SH-SY5Y (cell line): ENCODE measurements at regions not wholly inside any gene's neighbourhood (a gene's known extent, or its start where the extent isn't known, plus 50 kb on each side); places are given as distances from the start of the nearest gene placed in this dataset.

Experiments
- GATA2 ChIP-seq: IDR thresholded peaks from 2 replicates; pipeline ENCODE4 v1.6.1; 2011; ENCODE audit warnings: mild to moderate bottlenecking, low read depth, low read length
- GATA3 ChIP-seq: IDR thresholded peaks from 2 replicates; pipeline ENCODE4 v1.6.1; 2011; ENCODE audit warnings: low read depth, mild to moderate bottlenecking, low read length, moderate library complexity

- TF ChIP-seq GATA2 (no peak), GATA3 (no peak)
Measured at GRCh38 chr7:98548370-98548769, 68.7 kb upstream of the NPTX2 start.
